Colonic mucosa (tissue), 4 donors: ENCODE measurements at regions not wholly inside any gene's neighbourhood (a gene's known extent, or its start where the extent isn't known, plus 50 kb on each side); places are given as distances from the start of the nearest gene placed in this dataset.

Source experiments
- DNase-seq: peaks from one replicate; pipeline ENCODE4 v3.0.0-alpha.2; 2020
- H3K27ac ChIP-seq: fragments of 200-600 bp; one replicate; pipeline ENCODE4 v1.8.0; 2021
- H3K27me3 ChIP-seq: fragments of 200-600 bp; one replicate; pipeline ENCODE4 v1.8.0; 2021
- H3K36me3 ChIP-seq: fragments of 200-600 bp; one replicate; pipeline ENCODE4 v1.8.0; 2021
- H3K4me1 ChIP-seq: fragments of 200-600 bp; one replicate; pipeline ENCODE4 v1.8.0; 2021; ENCODE audit warnings: mild to moderate bottlenecking
- H3K4me3 ChIP-seq: fragments of 200-600 bp; one replicate; pipeline ENCODE4 v1.8.0; 2021
- H3K9ac ChIP-seq, 2 donors: one replicate each; pipeline ENCODE4 v1.7.0; 2013; ENCODE audit warnings: control low read depth in 2 of 2, low read depth in 2 of 2, low read length in 2 of 2
- H3K9me3 ChIP-seq: fragments of 200-600 bp; one replicate; pipeline ENCODE4 v1.8.0; 2021
- intact Hi-C: fragments of 100-400 bp; cut with DNase I; formaldehyde crosslinking; loops from one replicate; pipeline ENCODE4 v1.14.1; 2022
- TF ChIP-seq, protein P1 (sequence below): fragments of 200-600 bp; IDR thresholded peaks from one replicate; pipeline ENCODE4 v1.8.0; 2022; ENCODE audit warnings: antibody characterized with exemption, mild to moderate bottlenecking
- donor health status: healthy.
- donor health status: DM: no; HTN: no; CAD: no.
- donor health status: DM: no; HTN: no; CAD: no.

GRCh38 chr6:140069576-140069975, 695.1 kb upstream of the CITED2 start:
- Histone ChIP-seq H3K4me1 (no peaks in the 10 kb centered on the region), H3K9ac (no peak overlapping the region), H3K9me3 (no peaks in the 10 kb centered on the region), H3K4me3 (no peak overlapping the region), H3K27ac (no peak overlapping the region), H3K27me3 (no peaks in the 10 kb centered on the region), H3K36me3 (no peaks in the 10 kb centered on the region)
- TF ChIP-seq, protein P1, sequence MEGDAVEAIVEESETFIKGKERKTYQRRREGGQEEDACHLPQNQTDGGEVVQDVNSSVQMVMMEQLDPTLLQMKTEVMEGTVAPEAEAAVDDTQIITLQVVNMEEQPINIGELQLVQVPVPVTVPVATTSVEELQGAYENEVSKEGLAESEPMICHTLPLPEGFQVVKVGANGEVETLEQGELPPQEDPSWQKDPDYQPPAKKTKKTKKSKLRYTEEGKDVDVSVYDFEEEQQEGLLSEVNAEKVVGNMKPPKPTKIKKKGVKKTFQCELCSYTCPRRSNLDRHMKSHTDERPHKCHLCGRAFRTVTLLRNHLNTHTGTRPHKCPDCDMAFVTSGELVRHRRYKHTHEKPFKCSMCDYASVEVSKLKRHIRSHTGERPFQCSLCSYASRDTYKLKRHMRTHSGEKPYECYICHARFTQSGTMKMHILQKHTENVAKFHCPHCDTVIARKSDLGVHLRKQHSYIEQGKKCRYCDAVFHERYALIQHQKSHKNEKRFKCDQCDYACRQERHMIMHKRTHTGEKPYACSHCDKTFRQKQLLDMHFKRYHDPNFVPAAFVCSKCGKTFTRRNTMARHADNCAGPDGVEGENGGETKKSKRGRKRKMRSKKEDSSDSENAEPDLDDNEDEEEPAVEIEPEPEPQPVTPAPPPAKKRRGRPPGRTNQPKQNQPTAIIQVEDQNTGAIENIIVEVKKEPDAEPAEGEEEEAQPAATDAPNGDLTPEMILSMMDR, result no peak
- DNase-seq, result no peak
- intact Hi-C loops, result no loop called here

DNA sequence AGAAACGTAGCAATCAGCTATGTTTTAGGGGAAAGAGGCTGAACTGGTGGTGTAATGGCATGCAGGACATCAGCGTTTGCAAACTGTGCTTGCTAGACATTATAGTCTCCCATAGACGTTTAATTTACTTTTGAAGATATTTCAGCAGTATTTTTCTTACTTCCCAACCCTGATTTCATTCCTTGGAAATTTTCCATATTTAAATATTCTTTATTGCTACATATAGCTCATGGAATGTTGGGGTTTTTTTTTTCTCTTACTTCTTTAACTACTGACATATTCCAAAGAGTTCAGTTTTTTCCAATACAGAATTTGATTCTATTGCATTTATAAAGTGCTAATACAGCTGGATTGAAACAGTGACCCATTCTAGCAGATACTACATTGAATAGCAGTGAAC, 694.4 kb upstream of the CITED2 start:
- no peaks in the 10 kb centered on the region for H3K4me1 ChIP-seq
- H3K9me3 ChIP-seq, result no peaks in the 10 kb centered on the region
- DNase-seq, result no peak
- no peak overlapping the region for H3K27ac ChIP-seq
- H3K4me3 ChIP-seq, result no peak overlapping the region
- no peaks in the 10 kb centered on the region for H3K27me3 ChIP-seq
- H3K36me3 ChIP-seq, result no peaks in the 10 kb centered on the region
- TF ChIP-seq, protein P1, result no peak
- intact Hi-C loops, result no loop called here
- H3K9ac ChIP-seq, result no peak overlapping the region

GRCh38 chr6:140064366-140064765, 689.9 kb upstream of the CITED2 start:
- no peak overlapping the region for H3K27ac ChIP-seq
- TF ChIP-seq, protein P1, result no peak
- DNase-seq, result no peak
- no peaks in the 10 kb centered on the region for H3K36me3 ChIP-seq
- H3K9me3 ChIP-seq, result no peaks in the 10 kb centered on the region
- intact Hi-C loops, result no loop called here
- H3K4me1 ChIP-seq, result no peaks in the 10 kb centered on the region
- no peak overlapping the region for H3K9ac ChIP-seq
- H3K27me3 ChIP-seq, result no peaks in the 10 kb centered on the region
- H3K4me3 ChIP-seq, result no peak overlapping the region

- Histone ChIP-seq H3K9ac (no peak overlapping the region), H3K27me3 (no peaks in the 10 kb centered on the region), H3K4me3 (no peak overlapping the region), H3K4me1 (no peaks in the 10 kb centered on the region), H3K36me3 (no peaks in the 10 kb centered on the region), H3K27ac (no peak overlapping the region), H3K9me3 (no peaks in the 10 kb centered on the region)
- intact Hi-C loops, result no loop called here
- TF ChIP-seq, protein P1, result no peak
- DNase-seq, result no peak
These were observed 688.6 kb upstream of the CITED2 start for GRCh38 chr6:140063021-140063399.

- TF ChIP-seq, protein P1, result no peak
- H3K9ac ChIP-seq, result no peak overlapping the region
- H3K27me3 ChIP-seq, result no peaks in the 10 kb centered on the region
- no peak for DNase-seq
- no peak overlapping the region for H3K4me3 ChIP-seq
- H3K36me3 ChIP-seq, result no peaks in the 10 kb centered on the region
- H3K4me1 ChIP-seq, result no peaks in the 10 kb centered on the region
- H3K9me3 ChIP-seq, result no peaks in the 10 kb centered on the region
- intact Hi-C loops, result no loop called here
- no peak overlapping the region for H3K27ac ChIP-seq
These were observed 687.9 kb upstream of the CITED2 start for GRCh38 chr6:140062043-140063020.
